ENCODE measurements at regions not wholly inside any gene's neighbourhood (a gene's known extent, or its start where the extent isn't known, plus 50 kb on each side); places are given as distances from the start of the nearest gene placed in this dataset.

GRCh38 chr11:80436547-80436946 is 995.7 kb upstream of the TENM4 start:
- TF ChIP-seq JUND (IDR thresholded peaks at IDR 0.05) (no peak), CTCF (IDR thresholded peaks at IDR 0.05; ENCODE audit: low read depth, low read length, missing input control) (no peak), MAX (IDR thresholded peaks at IDR 0.05) (no peak), NR2F2 (IDR thresholded peaks at IDR 0.05) (no peak), RXRA (IDR thresholded peaks at IDR 0.05) (no peak), REST (IDR thresholded peaks at IDR 0.05) (no peak), YY1 (IDR thresholded peaks at IDR 0.05) (no peak), ZBTB33 (IDR thresholded peaks at IDR 0.05) (no peak), RAD21 (IDR thresholded peaks at IDR 0.05) (no peak), SP1 (IDR thresholded peaks at IDR 0.05) (no peak), ATF3 (IDR thresholded peaks at IDR 0.05) (no peak), TAF1 (conservative IDR thresholded peaks at IDR 0.05) (no peak), HNF4A (conservative IDR thresholded peaks at IDR 0.05) (no peak), FOXA1 (IDR thresholded peaks at IDR 0.05) (no peak)

Data from liver (tissue), 3 donors.